Midbrain (tissue), 1 donor: ENCODE measurements at regions not wholly inside any gene's neighbourhood (a gene's known extent, or its start where the extent isn't known, plus 50 kb on each side); places are given as distances from the start of the nearest gene placed in this dataset.
A peak's percentile ranks its signal among the peaks of the same experiment; 100 is the strongest.

Source experiments
- DNase-seq: peaks from one replicate; lab custom pipeline; 2025; lab: John Stamatoyannopoulos, UW

DNA sequence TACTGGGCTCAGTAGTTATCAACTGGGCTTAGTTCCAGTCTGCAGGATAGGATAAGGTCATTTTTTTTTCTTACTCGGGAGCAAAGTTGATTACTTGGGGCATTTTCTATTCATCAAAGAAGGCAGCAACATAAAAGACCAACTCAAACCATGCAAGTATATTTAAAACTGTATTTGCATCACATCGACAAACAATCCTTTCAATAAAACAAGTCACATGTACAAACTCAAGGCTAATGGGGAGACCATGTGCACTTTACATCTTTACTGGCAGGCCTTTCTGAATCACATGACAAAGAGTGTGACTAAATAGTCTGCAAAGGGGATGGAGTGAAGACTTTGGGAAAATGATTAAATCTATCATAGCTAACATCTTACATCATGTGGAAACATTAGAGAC is 610.4 kb upstream of the BOD1L1 start:
- DNase-seq: no peak

DNA sequence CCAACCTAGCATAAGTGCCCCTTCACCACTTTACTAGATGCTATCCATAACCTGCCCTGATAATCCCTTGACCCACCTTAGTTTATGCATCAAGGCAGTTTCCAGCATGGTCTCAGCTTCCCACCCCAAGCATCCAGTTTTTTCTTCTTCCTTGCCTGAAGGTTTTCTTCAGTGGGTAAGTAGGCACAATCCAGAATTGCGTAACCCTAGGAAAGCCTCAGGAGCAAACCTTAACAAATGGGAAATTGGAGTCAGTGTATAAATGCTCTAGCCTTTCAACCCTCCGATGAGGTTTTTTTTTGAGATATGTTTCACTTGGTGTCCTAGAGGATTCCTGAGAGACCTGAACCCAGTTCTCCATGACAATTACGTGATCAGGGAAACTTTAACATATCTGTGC is 614.0 kb upstream of the BOD1L1 start:
- no peak for DNase-seq

GRCh38 chr4:14247767-14248166 is 620.2 kb upstream of the BOD1L1 start:
- DNase-seq: peak; percentile 14

DNA sequence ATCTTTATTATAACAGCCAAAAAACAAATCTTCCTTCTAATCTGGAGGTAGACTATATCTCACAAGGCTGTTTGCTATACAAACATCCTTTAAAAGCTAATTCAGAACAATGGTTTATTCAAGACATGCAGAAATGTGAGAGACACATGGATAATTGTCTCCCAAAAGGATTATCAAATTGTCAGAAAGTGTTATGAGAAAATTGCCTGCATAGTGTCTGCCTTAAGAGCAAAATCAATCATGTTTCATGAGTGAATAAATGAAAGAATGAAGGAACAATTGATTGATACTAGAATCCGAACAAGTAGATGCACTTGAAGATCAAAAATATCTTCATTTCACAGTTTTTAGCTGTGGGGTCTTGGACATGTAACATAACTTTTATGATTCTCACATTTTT is 621.7 kb upstream of the BOD1L1 start:
- no peak for DNase-seq

DNA sequence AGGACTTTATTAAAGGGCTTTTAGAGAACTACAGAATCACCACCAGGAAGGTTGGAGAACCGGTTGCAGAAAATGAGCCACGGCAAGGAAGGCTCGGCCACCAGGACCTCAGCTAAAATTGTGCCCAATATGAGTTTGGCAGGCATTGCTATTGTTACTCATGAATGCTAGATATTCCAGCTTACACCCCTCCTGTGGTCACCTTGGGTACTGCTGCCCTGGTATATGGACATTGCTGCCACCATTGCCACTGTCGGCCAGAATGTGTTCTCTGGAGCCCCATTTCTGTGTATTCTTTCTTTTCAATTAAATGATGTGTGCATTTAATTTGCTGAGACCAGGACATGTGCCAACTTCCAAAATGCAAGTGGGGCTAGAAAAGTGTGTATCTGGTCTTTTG is 626.7 kb upstream of the BOD1L1 start:
- no peak for DNase-seq

GRCh38 chr4:14254926-14255325 is 627.4 kb upstream of the BOD1L1 start:
- DNase-seq: peak; percentile 30

GRCh38 chr4:14257903-14258302 is 630.4 kb upstream of the BOD1L1 start:
- DNase-seq: no peak

GRCh38 chr4:14259936-14260335 is 632.4 kb upstream of the BOD1L1 start:
- no peak for DNase-seq

GRCh38 chr4:14260591-14260990 is 633.1 kb upstream of the BOD1L1 start:
- DNase-seq: peak; percentile 13

DNA sequence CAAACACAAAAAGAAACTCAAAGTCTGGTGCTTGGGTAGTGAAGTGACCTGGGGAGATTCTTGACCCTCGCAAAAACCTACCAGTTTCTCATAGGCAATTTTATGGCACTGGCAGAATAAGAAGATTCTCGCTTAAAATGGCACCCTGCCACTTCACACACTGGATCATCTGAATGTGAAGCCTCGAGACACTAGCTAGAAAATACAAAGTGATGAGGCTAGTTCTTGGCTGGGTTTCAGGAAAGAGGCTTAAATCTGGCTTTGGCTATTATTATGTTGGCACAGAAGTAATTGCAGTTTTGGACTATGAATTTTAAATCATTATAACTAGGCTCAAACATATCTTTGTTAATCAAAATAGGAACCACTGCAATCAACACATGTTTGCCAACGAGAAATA is 634.7 kb upstream of the BOD1L1 start:
- no peak for DNase-seq

GRCh38 chr4:14264437-14264836 is 636.9 kb upstream of the BOD1L1 start:
- DNase-seq: no peak

- no peak for DNase-seq
Observed at GRCh38 chr4:14265651-14266050, 638.1 kb upstream of the BOD1L1 start.

DNA sequence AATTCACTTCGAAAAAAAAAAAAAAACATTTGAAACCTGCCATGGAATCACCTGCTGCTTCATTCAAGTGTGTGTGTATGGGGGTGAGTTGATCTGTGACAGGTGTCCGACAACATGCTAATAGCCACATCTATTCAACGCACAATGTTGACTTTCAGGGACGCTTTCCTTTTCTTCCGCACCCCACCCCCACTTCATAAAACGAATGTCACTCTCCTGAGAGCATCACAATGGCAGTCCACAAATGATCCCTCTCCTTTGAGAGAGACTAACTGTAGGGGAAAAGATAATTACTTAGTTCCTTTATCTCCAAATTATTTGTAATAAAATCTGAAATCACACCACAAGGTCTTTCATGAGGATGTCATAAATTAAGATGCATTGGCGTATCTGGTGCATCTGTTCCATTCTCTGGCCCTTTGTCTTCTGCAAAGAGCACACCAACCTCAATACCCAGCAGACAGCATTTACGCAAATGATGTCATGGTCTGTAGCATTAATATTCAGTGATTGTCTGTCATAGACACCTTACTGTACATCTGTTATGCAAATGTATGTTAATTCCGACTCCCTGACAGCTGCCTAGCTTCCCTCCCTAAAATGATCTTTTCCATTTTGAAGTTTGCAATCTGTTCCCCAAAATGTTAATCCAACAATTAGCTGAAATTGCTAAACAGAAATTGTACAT is 640.0 kb upstream of the BOD1L1 start:
- no peak for DNase-seq

- peak; percentile 11 for DNase-seq
Observed at GRCh38 chr4:14269824-14270223, 642.3 kb upstream of the BOD1L1 start.

DNA sequence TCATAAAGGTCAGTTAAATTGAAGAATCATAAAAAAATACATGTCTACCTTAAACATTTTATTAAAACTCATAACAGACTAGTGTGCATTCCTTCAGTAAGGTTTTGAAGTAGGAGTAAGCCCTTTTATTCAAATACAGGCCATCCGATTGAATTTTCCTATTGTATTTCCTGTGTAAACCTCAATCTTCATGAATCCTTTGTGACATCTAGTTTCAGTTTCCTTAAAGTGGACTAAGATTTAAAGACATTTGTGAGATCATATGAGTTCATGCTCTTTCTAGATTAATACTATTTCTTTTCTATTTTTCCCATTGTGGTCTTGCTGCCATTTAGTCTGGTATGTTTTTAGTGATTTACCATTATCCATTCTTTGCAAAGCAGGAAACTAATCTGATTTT is 644.7 kb upstream of the BOD1L1 start:
- no peak for DNase-seq

- no peak for DNase-seq
Observed at GRCh38 chr4:14277505-14277904, 650.0 kb upstream of the BOD1L1 start.

DNA sequence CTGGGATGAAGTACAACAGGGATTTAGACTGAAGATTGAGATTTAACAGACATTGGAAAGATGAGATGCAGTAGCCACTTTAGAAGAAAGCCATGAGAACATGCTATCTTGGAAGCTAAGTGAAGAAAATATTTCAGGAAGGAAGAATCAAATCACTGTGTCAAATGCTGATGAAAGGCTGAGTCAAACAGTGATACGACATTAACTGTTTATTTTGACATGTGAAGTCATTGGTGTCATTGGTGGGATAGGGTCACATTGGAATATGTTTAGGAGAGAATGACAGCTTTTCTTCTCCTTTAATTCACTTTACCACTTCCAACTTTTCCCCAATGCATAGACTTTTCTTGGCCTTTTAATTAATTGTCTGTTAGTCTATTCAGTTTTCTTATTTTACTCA is 653.0 kb upstream of the BOD1L1 start:
- no peak for DNase-seq

DNA sequence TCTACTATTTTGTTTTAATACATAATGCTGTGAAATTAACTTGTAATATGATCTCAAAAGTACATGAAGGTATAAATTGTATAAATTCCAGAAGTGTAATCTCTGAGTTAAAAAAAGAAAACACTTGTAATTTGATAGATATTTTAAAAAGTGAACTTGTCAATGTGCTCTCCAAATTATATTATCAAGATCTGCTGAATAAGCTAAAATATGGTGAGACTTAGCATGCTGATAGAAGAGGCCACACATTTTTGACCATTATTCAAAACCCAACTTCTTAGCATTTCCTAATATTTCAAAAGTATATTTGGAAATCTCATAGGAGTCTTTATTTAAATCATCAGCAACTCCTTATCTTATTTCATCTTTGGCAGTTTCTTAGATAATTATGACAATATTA is 657.1 kb upstream of the BOD1L1 start:
- DNase-seq: no peak

DNA sequence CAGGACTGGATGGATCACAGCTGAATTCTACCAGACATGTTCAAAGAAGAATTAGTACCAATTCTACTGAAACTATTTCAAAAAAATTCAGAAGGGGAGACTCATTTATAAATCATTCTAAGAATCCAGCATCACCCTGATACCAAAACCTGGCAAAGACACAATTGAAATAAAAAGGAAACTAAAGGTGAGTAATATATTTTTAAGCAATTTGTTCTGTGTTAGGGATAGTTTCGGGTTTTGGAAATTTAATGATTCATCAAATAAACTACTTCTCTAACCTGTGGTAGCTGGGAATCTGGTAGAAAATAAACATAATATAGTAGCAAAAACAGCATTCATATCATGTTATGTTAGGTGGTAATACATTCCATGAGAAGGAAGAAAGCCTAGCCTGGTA is 662.2 kb upstream of the BOD1L1 start:
- DNase-seq: no peak

DNA sequence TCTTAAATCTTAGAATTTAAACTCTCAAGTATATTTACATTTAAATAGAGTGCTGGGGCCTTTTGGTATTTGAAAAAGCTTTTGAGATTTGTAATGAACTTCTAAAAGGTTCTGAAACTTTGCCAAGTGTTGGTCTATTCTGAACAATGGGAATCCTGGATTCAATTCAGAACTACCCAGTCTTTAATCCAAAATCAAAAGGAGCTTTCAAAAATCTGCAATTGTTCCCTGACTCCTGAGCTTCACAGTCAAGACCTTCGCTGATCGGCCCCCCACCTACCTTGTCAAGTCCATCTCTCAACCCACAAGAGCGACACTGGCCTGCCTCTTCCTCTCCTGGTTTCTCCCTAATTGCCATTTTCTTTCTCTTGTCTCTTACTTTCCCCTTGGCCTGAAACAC is 666.1 kb upstream of the BOD1L1 start:
- peak; percentile 23 for DNase-seq

DNA sequence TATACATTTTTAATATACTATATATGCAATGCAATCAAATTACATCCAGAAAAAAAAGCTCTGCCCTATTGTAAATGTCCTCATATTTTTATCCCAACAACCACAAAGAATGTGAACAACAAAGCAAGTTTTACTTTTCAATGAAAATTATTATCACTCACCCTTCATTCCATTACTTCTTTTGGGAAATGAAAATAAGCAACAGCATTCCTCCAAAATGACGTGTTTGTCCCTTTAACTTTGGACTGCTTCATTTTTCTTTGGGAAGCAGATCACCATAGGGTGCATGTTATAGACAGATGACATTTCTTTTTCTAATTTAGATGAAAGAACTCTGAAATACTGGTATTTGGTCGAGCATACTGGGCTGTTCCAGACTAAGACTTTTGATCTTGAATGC is 667.1 kb upstream of the BOD1L1 start:
- DNase-seq: no peak

- no peak for DNase-seq
Observed at GRCh38 chr4:14299166-14299565, 671.6 kb upstream of the BOD1L1 start.

GRCh38 chr4:14302021-14302420 is 674.5 kb upstream of the BOD1L1 start:
- DNase-seq: no peak

DNA sequence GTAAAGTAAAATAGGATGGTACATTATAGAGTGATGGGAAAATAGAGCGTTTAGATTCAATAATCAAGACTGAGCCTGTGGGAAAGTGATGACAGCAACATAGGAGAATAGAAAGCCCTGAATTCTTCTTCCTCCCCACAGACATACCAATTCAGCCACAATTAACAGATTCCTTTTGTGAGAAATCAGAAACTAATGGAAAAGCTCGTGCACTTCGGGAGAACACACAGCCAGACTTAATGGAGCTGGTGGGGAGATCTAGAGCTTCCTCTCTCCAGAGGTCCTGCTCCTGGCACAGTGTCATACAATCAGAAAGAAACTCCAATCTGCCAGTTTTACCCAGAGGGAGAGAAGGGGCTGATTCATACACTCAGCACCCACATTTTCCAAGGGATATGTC is 676.3 kb upstream of the BOD1L1 start:
- DNase-seq: no peak

GRCh38 chr4:14308229-14308651 is 680.7 kb upstream of the BOD1L1 start:
- no peak for DNase-seq
